ENCODE measurements at regions not wholly inside any gene's neighbourhood (a gene's known extent, or its start where the extent isn't known, plus 50 kb on each side); places are given as distances from the start of the nearest gene placed in this dataset.
"Not testable (repeated sequence)": the region's sequence is repeated elsewhere in the genome, so short reads cannot be mapped to it uniquely, and the experiment has no call there.

GRCh38 chr20:24418731-24419130 lies 50.7 kb upstream of the SYNDIG1 start:
- DNase-seq, result no peak

GRCh38 chr20:24417485-24417884 lies 51.9 kb upstream of the SYNDIG1 start:
- no peak for DNase-seq

GRCh38 chr20:24415444-24415843 lies 54.0 kb upstream of the SYNDIG1 start:
- DNase-seq, result not testable (repeated sequence)

GRCh38 chr20:24411834-24412216 lies 57.6 kb upstream of the SYNDIG1 start:
- no peak for DNase-seq

GRCh38 chr20:24411003-24411833 lies 58.2 kb upstream of the SYNDIG1 start:
- no peak for DNase-seq

- no peak for DNase-seq
Observed at GRCh38 chr20:24407151-24407550, 62.3 kb upstream of the SYNDIG1 start.

GRCh38 chr20:24406750-24407149 lies 62.7 kb upstream of the SYNDIG1 start:
- no peak for DNase-seq

- no peak for DNase-seq
Observed at GRCh38 chr20:24406251-24406650, 63.2 kb upstream of the SYNDIG1 start.

- DNase-seq, result no peak
Observed at GRCh38 chr20:24405810-24406209, 63.6 kb upstream of the SYNDIG1 start.

GRCh38 chr20:24403406-24403805 lies 66.0 kb upstream of the SYNDIG1 start:
- no peak for DNase-seq

- DNase-seq, result no peak
Observed at GRCh38 chr20:24402188-24402587, 67.2 kb upstream of the SYNDIG1 start.

- DNase-seq, result no peak
Observed at GRCh38 chr20:24395151-24395550, 74.3 kb upstream of the SYNDIG1 start.

- no peak for DNase-seq
Observed at GRCh38 chr20:24393903-24394302, 75.5 kb upstream of the SYNDIG1 start.

- DNase-seq, result no peak
Observed at GRCh38 chr20:24392612-24393011, 76.8 kb upstream of the SYNDIG1 start.

- no peak for DNase-seq
Observed at GRCh38 chr20:24389686-24390085, 79.7 kb upstream of the SYNDIG1 start.

GRCh38 chr20:24388828-24389380 lies 80.5 kb upstream of the SYNDIG1 start:
- DNase-seq, result no peak

- DNase-seq, result no peak
Observed at GRCh38 chr20:24385547-24385946, 83.9 kb upstream of the SYNDIG1 start.

GRCh38 chr20:24384865-24385264 lies 84.6 kb upstream of the SYNDIG1 start:
- no peak for DNase-seq

GRCh38 chr20:24382743-24383142 lies 86.7 kb upstream of the SYNDIG1 start:
- DNase-seq, result no peak

GRCh38 chr20:24382331-24382730 lies 87.1 kb upstream of the SYNDIG1 start:
- DNase-seq, result no peak

- DNase-seq, result no peak
Observed at GRCh38 chr20:24381886-24382285, 87.5 kb upstream of the SYNDIG1 start.

- DNase-seq, result no peak
Observed at GRCh38 chr20:24379484-24379927, 89.9 kb upstream of the SYNDIG1 start.

- DNase-seq, result peak; percentile 40
Observed at GRCh38 chr20:24378661-24379483, 90.6 kb upstream of the SYNDIG1 start.
